ENCODE measurements at regions not wholly inside any gene's neighbourhood (a gene's known extent, or its start where the extent isn't known, plus 50 kb on each side); places are given as distances from the start of the nearest gene placed in this dataset.

DNA sequence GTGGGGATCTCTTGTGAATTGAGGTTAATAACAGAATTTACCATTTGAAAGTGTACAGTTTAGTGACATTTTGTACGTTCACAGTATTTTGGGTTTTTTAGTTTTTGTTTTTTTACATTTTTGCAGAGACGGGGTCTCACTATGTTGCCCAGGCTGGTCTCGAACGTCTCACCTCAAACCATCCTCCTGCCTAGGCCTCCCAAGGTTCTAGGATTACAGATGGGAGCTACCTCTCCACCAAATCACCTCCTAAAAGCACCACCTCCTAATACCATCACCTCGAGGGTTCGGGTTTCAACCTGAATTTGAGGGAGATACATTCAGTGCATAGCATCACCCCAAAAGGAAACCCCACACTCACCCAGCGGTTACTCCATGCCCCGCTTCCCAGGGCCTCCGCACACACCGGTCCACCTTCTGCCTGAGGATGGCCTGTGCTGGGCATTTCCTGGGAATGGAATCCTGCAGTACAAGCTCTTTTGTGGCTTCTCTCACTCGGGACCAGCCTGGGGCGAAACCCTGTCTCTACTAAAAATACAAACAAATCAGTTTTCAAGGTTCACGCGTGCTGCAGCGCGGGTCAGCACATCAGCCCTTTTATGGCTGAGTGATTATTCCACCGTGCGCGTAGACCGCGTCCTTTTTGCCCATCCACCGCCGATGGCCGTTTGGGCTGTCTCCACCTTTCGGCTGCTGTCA is 182.7 kb upstream of the CIBAR2 start:
- TF ChIP-seq FOSL2 (IDR thresholded peaks at IDR 0.05; ENCODE audit: borderline replicate concordance, low read depth) (no peak), SIN3A (IDR thresholded peaks at IDR 0.05; ENCODE audit: borderline replicate concordance, low read depth, low read length) (no peak), CHD2 (IDR thresholded peaks at IDR 0.05; ENCODE audit: low read length, partially characterized antibody) (no peak), FOXM1 (IDR thresholded peaks at IDR 0.05; ENCODE audit: low read depth) (no peak), NFIC (IDR thresholded peaks at IDR 0.05; ENCODE audit: borderline replicate concordance) (no peak), FOXJ3 (CRISPR knock-in tag; IDR thresholded peaks at IDR 0.05) (no peak)
- TF ChIP-seq, protein P1, sequence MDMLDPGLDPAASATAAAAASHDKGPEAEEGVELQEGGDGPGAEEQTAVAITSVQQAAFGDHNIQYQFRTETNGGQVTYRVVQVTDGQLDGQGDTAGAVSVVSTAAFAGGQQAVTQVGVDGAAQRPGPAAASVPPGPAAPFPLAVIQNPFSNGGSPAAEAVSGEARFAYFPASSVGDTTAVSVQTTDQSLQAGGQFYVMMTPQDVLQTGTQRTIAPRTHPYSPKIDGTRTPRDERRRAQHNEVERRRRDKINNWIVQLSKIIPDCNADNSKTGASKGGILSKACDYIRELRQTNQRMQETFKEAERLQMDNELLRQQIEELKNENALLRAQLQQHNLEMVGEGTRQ (IDR thresholded peaks at IDR 0.05; ENCODE audit: borderline replicate concordance, low read depth, low read length): no peak
- TF ChIP-seq, protein P2, sequence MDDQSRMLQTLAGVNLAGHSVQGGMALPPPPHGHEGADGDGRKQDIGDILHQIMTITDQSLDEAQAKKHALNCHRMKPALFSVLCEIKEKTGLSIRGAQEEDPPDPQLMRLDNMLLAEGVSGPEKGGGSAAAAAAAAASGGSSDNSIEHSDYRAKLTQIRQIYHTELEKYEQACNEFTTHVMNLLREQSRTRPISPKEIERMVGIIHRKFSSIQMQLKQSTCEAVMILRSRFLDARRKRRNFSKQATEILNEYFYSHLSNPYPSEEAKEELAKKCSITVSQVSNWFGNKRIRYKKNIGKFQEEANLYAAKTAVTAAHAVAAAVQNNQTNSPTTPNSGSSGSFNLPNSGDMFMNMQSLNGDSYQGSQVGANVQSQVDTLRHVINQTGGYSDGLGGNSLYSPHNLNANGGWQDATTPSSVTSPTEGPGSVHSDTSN (IDR thresholded peaks at IDR 0.05): no peak
- TF ChIP-seq, protein P3, sequence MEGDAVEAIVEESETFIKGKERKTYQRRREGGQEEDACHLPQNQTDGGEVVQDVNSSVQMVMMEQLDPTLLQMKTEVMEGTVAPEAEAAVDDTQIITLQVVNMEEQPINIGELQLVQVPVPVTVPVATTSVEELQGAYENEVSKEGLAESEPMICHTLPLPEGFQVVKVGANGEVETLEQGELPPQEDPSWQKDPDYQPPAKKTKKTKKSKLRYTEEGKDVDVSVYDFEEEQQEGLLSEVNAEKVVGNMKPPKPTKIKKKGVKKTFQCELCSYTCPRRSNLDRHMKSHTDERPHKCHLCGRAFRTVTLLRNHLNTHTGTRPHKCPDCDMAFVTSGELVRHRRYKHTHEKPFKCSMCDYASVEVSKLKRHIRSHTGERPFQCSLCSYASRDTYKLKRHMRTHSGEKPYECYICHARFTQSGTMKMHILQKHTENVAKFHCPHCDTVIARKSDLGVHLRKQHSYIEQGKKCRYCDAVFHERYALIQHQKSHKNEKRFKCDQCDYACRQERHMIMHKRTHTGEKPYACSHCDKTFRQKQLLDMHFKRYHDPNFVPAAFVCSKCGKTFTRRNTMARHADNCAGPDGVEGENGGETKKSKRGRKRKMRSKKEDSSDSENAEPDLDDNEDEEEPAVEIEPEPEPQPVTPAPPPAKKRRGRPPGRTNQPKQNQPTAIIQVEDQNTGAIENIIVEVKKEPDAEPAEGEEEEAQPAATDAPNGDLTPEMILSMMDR (IDR thresholded peaks at IDR 0.05): no peak

DNA sequence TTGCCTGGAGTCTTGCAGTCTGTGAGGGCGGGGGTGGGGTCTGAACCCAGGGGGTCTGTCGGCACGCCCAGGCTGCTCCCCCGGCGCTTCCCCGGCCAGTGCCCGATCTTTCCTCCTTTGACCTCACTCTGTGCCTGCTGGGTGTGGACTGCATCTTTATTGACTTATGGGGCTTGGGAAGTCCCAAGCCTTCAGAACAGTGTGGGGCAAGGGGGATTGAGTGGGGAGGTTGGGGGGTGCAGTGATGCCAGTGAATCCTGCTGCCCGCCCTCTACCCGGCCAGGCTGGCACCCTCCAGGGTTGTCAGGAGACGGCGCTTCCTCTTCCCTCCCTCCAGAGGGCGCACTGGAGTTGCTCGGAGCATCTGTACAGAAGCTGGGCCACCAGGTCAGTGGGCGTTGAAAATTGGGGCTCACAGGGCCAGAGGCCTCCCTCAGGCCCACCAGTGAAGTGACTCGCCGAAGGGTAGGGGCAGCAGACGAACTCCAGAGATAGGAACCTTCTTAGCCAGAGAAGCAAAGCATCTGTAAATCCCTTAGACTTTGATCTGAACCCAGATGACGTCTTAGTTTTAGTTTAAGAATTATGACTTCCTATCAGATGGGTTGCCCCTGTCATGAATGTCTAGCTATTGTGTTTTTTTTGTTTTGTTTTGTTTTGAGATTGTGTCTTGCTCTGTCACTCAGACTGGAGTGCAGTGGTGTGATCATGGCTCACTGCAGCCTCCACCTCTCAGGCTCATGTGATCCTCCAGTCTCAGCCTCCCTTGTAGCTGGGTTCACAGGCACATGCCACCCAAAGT is 184.8 kb upstream of the CIBAR2 start:
- Histone ChIP-seq H3K9ac (no peak overlapping the region), H4K20me1 (ENCODE audit: insufficient read depth) (peaks cover 16% of the 10 kb centered on the region; the same call in 1 of the 2 replicates), H3F3A (replicated peaks; ENCODE audit: insufficient read depth) (no peaks in the 10 kb centered on the region), H3K4me2 (no peak overlapping the region), H3K4me3 (ENCODE audit: low read depth in 2 of 2, low read length in 1 of 2) (no peak overlapping the region), H3K27me3 (ENCODE audit: insufficient read depth) (no peaks in the 10 kb centered on the region), H3K9me2 (no peaks in the 10 kb centered on the region), H3K36me3 (replicated peaks in 1 of 2; ENCODE audit: control insufficient read depth in 1 of 2, insufficient read depth in 2 of 2, low read length in 1 of 2) (no peaks in the 10 kb centered on the region), H3K9me3 (no peaks in the 10 kb centered on the region), H3K4me1 (ENCODE audit: control insufficient read depth in 1 of 2, insufficient read depth in 2 of 2, low read depth in 1 of 2, low read length in 1 of 2) (peaks cover 0 to 27% of the 10 kb centered on the region in 2 experiments; a peak in 1 of 4 replicates), H3K79me2 (ENCODE audit: insufficient read depth) (peaks cover 3% of the 10 kb centered on the region; the same call in 1 of the 2 replicates), H2AFZ (ENCODE audit: low read depth) (no peak overlapping the region), H3K27ac (ENCODE audit: low read depth in 2 of 2, low read length in 1 of 2) (no peak overlapping the region)
- ChIA-PET POLR2A (no interaction called here), CTCF (interaction anchor here (0.5 to 3.0 kb wide), 34 partner anchors 8 to 339 kb away, joined by 3 to 31 read pairs (median 4); no protein-coding TSS in a partner anchor)
- peak; percentile 72 for DNase-seq
- 83% methylated on average over 1 of the region's 18 CpGs for WGBS (ENCODE audit: low lambda C conversion rate)
- TF ChIP-seq YY1 (IDR thresholded peaks at IDR 0.05; ENCODE audit: low read depth): no peak
- TF ChIP-seq, protein P4, sequence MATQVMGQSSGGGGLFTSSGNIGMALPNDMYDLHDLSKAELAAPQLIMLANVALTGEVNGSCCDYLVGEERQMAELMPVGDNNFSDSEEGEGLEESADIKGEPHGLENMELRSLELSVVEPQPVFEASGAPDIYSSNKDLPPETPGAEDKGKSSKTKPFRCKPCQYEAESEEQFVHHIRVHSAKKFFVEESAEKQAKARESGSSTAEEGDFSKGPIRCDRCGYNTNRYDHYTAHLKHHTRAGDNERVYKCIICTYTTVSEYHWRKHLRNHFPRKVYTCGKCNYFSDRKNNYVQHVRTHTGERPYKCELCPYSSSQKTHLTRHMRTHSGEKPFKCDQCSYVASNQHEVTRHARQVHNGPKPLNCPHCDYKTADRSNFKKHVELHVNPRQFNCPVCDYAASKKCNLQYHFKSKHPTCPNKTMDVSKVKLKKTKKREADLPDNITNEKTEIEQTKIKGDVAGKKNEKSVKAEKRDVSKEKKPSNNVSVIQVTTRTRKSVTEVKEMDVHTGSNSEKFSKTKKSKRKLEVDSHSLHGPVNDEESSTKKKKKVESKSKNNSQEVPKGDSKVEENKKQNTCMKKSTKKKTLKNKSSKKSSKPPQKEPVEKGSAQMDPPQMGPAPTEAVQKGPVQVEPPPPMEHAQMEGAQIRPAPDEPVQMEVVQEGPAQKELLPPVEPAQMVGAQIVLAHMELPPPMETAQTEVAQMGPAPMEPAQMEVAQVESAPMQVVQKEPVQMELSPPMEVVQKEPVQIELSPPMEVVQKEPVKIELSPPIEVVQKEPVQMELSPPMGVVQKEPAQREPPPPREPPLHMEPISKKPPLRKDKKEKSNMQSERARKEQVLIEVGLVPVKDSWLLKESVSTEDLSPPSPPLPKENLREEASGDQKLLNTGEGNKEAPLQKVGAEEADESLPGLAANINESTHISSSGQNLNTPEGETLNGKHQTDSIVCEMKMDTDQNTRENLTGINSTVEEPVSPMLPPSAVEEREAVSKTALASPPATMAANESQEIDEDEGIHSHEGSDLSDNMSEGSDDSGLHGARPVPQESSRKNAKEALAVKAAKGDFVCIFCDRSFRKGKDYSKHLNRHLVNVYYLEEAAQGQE (IDR thresholded peaks at IDR 0.05; ENCODE audit: low read depth, low read length): no peak
- no peak for TF ChIP-seq TCF12 (IDR thresholded peaks at IDR 0.05)
- no peak for TF ChIP-seq GATA2 (CRISPR knock-in tag; IDR thresholded peaks at IDR 0.05)
- TF ChIP-seq, protein P5, sequence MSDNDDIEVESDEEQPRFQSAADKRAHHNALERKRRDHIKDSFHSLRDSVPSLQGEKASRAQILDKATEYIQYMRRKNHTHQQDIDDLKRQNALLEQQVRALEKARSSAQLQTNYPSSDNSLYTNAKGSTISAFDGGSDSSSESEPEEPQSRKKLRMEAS (IDR thresholded peaks at IDR 0.05; ENCODE audit: low read depth): no peak
- TF ChIP-seq RCOR1 (IDR thresholded peaks at IDR 0.05; ENCODE audit: low read length): no peak
- TF ChIP-seq CHD2 (IDR thresholded peaks at IDR 0.05; ENCODE audit: low read length, partially characterized antibody): no peak
- no peak for TF ChIP-seq SIN3A (IDR thresholded peaks at IDR 0.05; ENCODE audit: borderline replicate concordance, low read depth, low read length)
- TF ChIP-seq NFIC (IDR thresholded peaks at IDR 0.05; ENCODE audit: borderline replicate concordance): no peak

More for the DNA sequence above, 182.7 kb upstream of the CIBAR2 start:
- Histone ChIP-seq H3K9me2 (no peaks in the 10 kb centered on the region), H2AFZ (ENCODE audit: low read depth) (no peak overlapping the region), H3K9me3 (no peaks in the 10 kb centered on the region), H3K4me3 (ENCODE audit: low read depth in 2 of 2, low read length in 1 of 2) (no peak overlapping the region), H3K79me2 (ENCODE audit: insufficient read depth) (peaks cover 3% of the 10 kb centered on the region; the same call in 1 of the 2 replicates), H3K27ac (ENCODE audit: low read depth in 2 of 2, low read length in 1 of 2) (no peak overlapping the region), H3K4me1 (ENCODE audit: control insufficient read depth in 1 of 2, insufficient read depth in 2 of 2, low read depth in 1 of 2, low read length in 1 of 2) (peaks cover 0 to 26% of the 10 kb centered on the region in 2 experiments; a peak in 1 of 4 replicates), H3K27me3 (ENCODE audit: insufficient read depth) (no peaks in the 10 kb centered on the region), H3K36me3 (replicated peaks in 1 of 2; ENCODE audit: control insufficient read depth in 1 of 2, insufficient read depth in 2 of 2, low read length in 1 of 2) (no peaks in the 10 kb centered on the region), H3K4me2 (no peak overlapping the region), H3K9ac (no peak overlapping the region), H3F3A (replicated peaks; ENCODE audit: insufficient read depth) (no peaks in the 10 kb centered on the region), H4K20me1 (ENCODE audit: insufficient read depth) (peaks cover 11% of the 10 kb centered on the region; the same call in 1 of the 2 replicates)
- CTCF ChIA-PET: interaction anchor here (1.7 kb wide), 1 partner anchor 86 kb away, joined by 4 read pairs; no protein-coding TSS in a partner anchor
- POLR2A ChIA-PET: no interaction called here
- 91% methylated on average over 25 of the region's 25 CpGs for WGBS (ENCODE audit: low lambda C conversion rate)
- DNase-seq: no peak
